Hepatocyte (in vitro differentiated cells): ENCODE measurements at regions not wholly inside any gene's neighbourhood (a gene's known extent, or its start where the extent isn't known, plus 50 kb on each side); places are given as distances from the start of the nearest gene placed in this dataset.

ENCODE experiments used
- DNase-seq: peaks from one replicate; pipeline ENCODE4 v3.0.0-alpha.2; 2016; ENCODE audit warnings: low spot score
- H2AFZ ChIP-seq: fragments of 200-600 bp; sonication (generic); 2 replicates; pipeline ENCODE4 v1.6.0; 2016; ENCODE audit warnings: antibody characterized with exemption, mild to moderate bottlenecking
- H3K27ac ChIP-seq: fragments of 200-600 bp; sonication (generic); 2 replicates; pipeline ENCODE4 v1.5.1; 2016; ENCODE audit warnings: mild to moderate bottlenecking
- H3K27me3 ChIP-seq: fragments of 200-600 bp; sonication (generic); 2 replicates; pipeline ENCODE4 v1.6.1; 2016
- H3K36me3 ChIP-seq: fragments of 200-600 bp; sonication (generic); replicated peaks from 2 replicates; pipeline ENCODE4 v1.5.1; 2016; ENCODE audit warnings: low read depth; ENCODE audit not compliant: insufficient read depth
- H3K4me1 ChIP-seq: fragments of 200-600 bp; sonication (generic); 2 replicates; pipeline ENCODE4 v1.5.1; 2016; ENCODE audit warnings: mild to moderate bottlenecking, moderate library complexity; ENCODE audit not compliant: insufficient read depth
- H3K4me2 ChIP-seq: fragments of 200-600 bp; sonication (generic); 2 replicates; pipeline ENCODE4 v1.6.0; 2016
- H3K4me3 ChIP-seq: fragments of 200-600 bp; sonication (generic); 2 replicates; pipeline ENCODE4 v1.5.1; 2016; ENCODE audit warnings: mild to moderate bottlenecking
- H3K79me2 ChIP-seq: fragments of 200-600 bp; sonication (generic); 2 replicates; pipeline ENCODE4 v1.6.0; 2017; ENCODE audit warnings: mild to moderate bottlenecking
- H3K9me2 ChIP-seq: fragments of 200-600 bp; sonication (generic); replicated peaks from 2 replicates; pipeline ENCODE4 v1.6.0; 2017; ENCODE audit warnings: mild to moderate bottlenecking; ENCODE audit not compliant: insufficient read depth
- H3K9me3 ChIP-seq: fragments of 200-600 bp; sonication (generic); 2 replicates; pipeline ENCODE4 v1.5.1; 2016; ENCODE audit warnings: low read depth, mild to moderate bottlenecking
- H4K20me1 ChIP-seq: fragments of 200-600 bp; sonication (generic); 2 replicates; pipeline ENCODE4 v1.6.0; 2016; ENCODE audit warnings: mild to moderate bottlenecking; ENCODE audit not compliant: insufficient read depth, poor library complexity, severe bottlenecking
- EZH2 ChIP-seq: fragments of 200-600 bp; sonication (generic); IDR thresholded peaks from 2 replicates; pipeline ENCODE4 v1.6.1; 2016; ENCODE audit warnings: antibody characterized with exemption, mild to moderate bottlenecking, borderline replicate concordance
- EZH2phosphoT487 ChIP-seq: fragments of 200-600 bp; sonication (generic); IDR thresholded peaks from one replicate; pipeline ENCODE4 v1.6.1; 2018; ENCODE audit warnings: antibody characterized with exemption, mild to moderate bottlenecking, low read depth, moderate library complexity; ENCODE audit not compliant: unreplicated experiment, severe bottlenecking
- WGBS: methylation state at CpG from one replicate; pipeline ENCODE4 v1.1.6; 2016; ENCODE audit warnings: low lambda C conversion rate; ENCODE audit errors: missing lambda C conversion rate; 5-methylcytosine and 5-hydroxymethylcytosine counted together
- TF ChIP-seq, protein P1 (sequence below): fragments of 200-600 bp; sonication (generic); IDR thresholded peaks from 2 replicates; pipeline ENCODE4 v1.5.1; 2016; ENCODE audit warnings: antibody characterized with exemption, mild to moderate bottlenecking; ENCODE audit not compliant: poor library complexity

DNA sequence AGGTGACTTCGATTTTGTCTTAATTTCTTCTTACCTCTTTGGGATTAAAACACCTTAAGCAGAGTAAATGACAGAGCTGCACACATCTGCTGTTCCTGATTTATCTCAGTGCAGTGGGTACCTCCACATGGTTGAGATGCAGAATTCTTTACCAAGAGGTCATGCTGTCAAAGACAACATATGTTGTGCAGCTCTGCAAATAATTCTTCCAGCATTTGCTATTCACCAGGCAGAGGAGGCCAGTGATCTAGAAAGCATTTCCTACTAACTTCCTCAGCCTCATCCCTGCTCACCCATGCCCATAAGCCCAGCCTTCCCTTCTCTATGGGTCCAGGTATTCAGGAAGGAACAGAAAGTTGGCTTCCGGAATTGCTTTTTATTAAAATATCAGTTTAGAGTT, 109.3 kb downstream of the THBS2 start:
- H4K20me1 ChIP-seq, result no peaks in the 10 kb centered on the region
- no peaks in the 10 kb centered on the region for H3K27me3 ChIP-seq
- no peak overlapping the region for H3K4me2 ChIP-seq
- no peak overlapping the region for H3K27ac ChIP-seq
- no peaks in the 10 kb centered on the region for H3K9me2 ChIP-seq
- H3K9me3 ChIP-seq, result no peaks in the 10 kb centered on the region
- H3K4me1 ChIP-seq, result no peaks in the 10 kb centered on the region
- no peak for TF ChIP-seq EZH2
- no peak for TF ChIP-seq EZH2phosphoT487
- TF ChIP-seq, protein P1, sequence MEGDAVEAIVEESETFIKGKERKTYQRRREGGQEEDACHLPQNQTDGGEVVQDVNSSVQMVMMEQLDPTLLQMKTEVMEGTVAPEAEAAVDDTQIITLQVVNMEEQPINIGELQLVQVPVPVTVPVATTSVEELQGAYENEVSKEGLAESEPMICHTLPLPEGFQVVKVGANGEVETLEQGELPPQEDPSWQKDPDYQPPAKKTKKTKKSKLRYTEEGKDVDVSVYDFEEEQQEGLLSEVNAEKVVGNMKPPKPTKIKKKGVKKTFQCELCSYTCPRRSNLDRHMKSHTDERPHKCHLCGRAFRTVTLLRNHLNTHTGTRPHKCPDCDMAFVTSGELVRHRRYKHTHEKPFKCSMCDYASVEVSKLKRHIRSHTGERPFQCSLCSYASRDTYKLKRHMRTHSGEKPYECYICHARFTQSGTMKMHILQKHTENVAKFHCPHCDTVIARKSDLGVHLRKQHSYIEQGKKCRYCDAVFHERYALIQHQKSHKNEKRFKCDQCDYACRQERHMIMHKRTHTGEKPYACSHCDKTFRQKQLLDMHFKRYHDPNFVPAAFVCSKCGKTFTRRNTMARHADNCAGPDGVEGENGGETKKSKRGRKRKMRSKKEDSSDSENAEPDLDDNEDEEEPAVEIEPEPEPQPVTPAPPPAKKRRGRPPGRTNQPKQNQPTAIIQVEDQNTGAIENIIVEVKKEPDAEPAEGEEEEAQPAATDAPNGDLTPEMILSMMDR, result no peak
- 93% methylated on average over 2 of the region's 2 CpGs for WGBS
- no peaks in the 10 kb centered on the region for H3K79me2 ChIP-seq
- DNase-seq, result no peak
- H3K36me3 ChIP-seq, result no peaks in the 10 kb centered on the region
- H2AFZ ChIP-seq, result no peak overlapping the region
- H3K4me3 ChIP-seq, result no peak overlapping the region

DNA sequence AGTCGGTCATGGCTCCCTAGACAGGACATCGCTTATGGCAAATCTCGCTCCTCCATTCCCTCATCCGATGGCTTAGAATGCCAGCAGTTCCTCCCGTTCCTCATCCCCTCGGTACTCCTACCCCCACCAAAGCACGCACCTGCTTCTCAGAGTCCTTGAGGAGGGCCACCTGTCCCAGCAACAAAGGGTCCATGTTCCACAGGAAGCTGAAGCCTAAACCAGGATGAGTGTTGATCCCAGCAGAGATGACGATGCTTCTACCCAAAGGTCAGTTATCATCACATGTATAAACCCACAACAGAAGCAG, 111.2 kb downstream of the THBS2 start:
- 96% methylated on average over 8 of the region's 8 CpGs for WGBS
- no peak for TF ChIP-seq EZH2
- TF ChIP-seq, protein P1, result no peak
- no peak for TF ChIP-seq EZH2phosphoT487
- no peak overlapping the region for H3K4me2 ChIP-seq

DNA sequence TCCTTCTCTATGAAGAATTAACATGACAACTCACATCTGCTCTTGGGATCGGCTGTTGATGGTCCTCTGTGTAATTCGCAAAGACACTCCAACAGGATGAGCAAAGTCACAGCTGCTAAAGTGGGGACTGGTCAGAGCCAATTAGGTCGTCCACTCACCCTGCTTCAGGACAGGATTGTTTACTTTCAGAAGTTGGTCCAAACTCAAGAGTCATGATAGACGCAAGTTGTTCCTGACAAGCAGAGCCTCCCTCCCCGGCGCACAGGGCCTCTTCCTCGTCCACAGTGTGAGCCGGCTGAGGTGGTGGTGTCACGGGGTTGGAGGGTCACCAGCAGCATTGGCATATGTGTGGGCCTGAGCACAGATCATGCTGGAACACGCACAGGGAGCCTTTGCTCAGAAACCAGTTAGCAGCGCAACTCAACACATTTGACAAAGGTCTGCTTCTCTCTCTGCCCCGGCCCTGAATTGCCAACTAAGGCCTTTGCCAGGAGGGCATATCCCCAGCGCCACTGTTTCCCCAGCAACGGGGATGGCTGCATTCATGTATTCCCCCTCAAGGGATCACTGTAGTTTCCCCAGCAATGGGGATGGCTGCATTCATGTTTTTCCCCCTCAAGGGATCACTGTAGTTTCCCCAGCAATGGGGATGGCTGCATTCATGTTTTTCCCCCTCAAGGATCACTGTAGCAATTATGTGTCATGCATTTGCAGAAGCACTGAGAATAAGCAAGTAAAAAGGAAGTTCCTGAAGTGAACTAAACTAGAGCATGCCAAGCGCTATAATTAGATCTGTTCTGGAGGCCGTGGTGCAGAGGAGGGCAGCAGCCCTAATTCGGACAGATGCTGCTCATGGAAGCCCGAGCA, 111.7 kb downstream of the THBS2 start:
- 89% methylated on average over 18 of the region's 18 CpGs for WGBS
- Histone ChIP-seq H3K4me3 (no peak overlapping the region), H2AFZ (no peak overlapping the region), H3K4me2 (no peak overlapping the region), H3K27me3 (no peaks in the 10 kb centered on the region), H3K4me1 (no peaks in the 10 kb centered on the region), H3K9me3 (no peaks in the 10 kb centered on the region), H3K9me2 (no peaks in the 10 kb centered on the region), H3K79me2 (no peaks in the 10 kb centered on the region), H3K36me3 (no peaks in the 10 kb centered on the region), H3K27ac (no peak overlapping the region), H4K20me1 (no peaks in the 10 kb centered on the region)
- DNase-seq, result no peak
- TF ChIP-seq EZH2 (no peak), EZH2phosphoT487 (no peak)
- TF ChIP-seq, protein P1, result no peak

More for the DNA sequence above, 111.2 kb downstream of the THBS2 start:
- Histone ChIP-seq H3K27me3 (no peaks in the 10 kb centered on the region), H3K4me3 (no peak overlapping the region), H3K36me3 (no peaks in the 10 kb centered on the region), H3K9me2 (no peaks in the 10 kb centered on the region), H3K27ac (no peak overlapping the region), H3K4me1 (no peaks in the 10 kb centered on the region), H2AFZ (no peak overlapping the region), H4K20me1 (no peaks in the 10 kb centered on the region), H3K79me2 (no peaks in the 10 kb centered on the region), H3K9me3 (no peaks in the 10 kb centered on the region)
- no peak for DNase-seq
